ENCODE measurements at regions not wholly inside any gene's neighbourhood (a gene's known extent, or its start where the extent isn't known, plus 50 kb on each side); places are given as distances from the start of the nearest gene placed in this dataset.
"Not testable (repeated sequence)": the region's sequence is repeated elsewhere in the genome, so short reads cannot be mapped to it uniquely, and the experiment has no call there.

- Mint-ChIP-seq H3K27me3 (no peaks in the 10 kb centered on the region), H3K36me3 (no peaks in the 10 kb centered on the region), H3K9me3 (ENCODE audit: low read depth) (no peaks in the 10 kb centered on the region), H3K27ac (no peak overlapping the region), H3K4me3 (no peak overlapping the region), H3K4me1 (no peaks in the 10 kb centered on the region)
- CTCF ChIA-PET = no interaction called here
- no peak for ATAC-seq
- no peak for DNase-seq
Observed at GRCh38 chr4:57360681-57361080, 250.5 kb upstream of the IGFBP7 start.

- ATAC-seq (no peak), DNase-seq (no peak)
- CTCF ChIA-PET = no interaction called here
- H3K9me3 Mint-ChIP-seq (ENCODE audit: low read depth) = no peaks in the 10 kb centered on the region
- H3K27ac Mint-ChIP-seq = no peak overlapping the region
- no peak overlapping the region for H3K4me3 Mint-ChIP-seq
- no peaks in the 10 kb centered on the region for H3K4me1 Mint-ChIP-seq
- no peaks in the 10 kb centered on the region for H3K27me3 Mint-ChIP-seq
- no peaks in the 10 kb centered on the region for H3K36me3 Mint-ChIP-seq
Observed at GRCh38 chr4:57355101-57355665, 245.0 kb upstream of the IGFBP7 start.

- H3K9me3 Mint-ChIP-seq (ENCODE audit: low read depth) = no peaks in the 10 kb centered on the region
- DNase-seq (no peak), ATAC-seq (no peak)
- no peak overlapping the region for H3K27ac Mint-ChIP-seq
- no peaks in the 10 kb centered on the region for H3K36me3 Mint-ChIP-seq
- CTCF ChIA-PET = no interaction called here
- no peaks in the 10 kb centered on the region for H3K27me3 Mint-ChIP-seq
- H3K4me1 Mint-ChIP-seq = no peaks in the 10 kb centered on the region
- no peak overlapping the region for H3K4me3 Mint-ChIP-seq
Observed at GRCh38 chr4:57351731-57352130, 241.5 kb upstream of the IGFBP7 start.

GRCh38 chr4:57344296-57344695 lies 234.1 kb upstream of the IGFBP7 start:
- CTCF ChIA-PET = no interaction called here
- Mint-ChIP-seq H3K36me3 (no peaks in the 10 kb centered on the region), H3K27ac (no peak overlapping the region), H3K4me1 (no peaks in the 10 kb centered on the region), H3K27me3 (no peaks in the 10 kb centered on the region), H3K4me3 (no peak overlapping the region), H3K9me3 (ENCODE audit: low read depth) (no peaks in the 10 kb centered on the region)
- no peak for DNase-seq
- ATAC-seq = no peak

- DNase-seq (no peak), ATAC-seq (no peak)
- CTCF ChIA-PET = no interaction called here
- Mint-ChIP-seq H3K4me1 (no peaks in the 10 kb centered on the region), H3K27me3 (no peaks in the 10 kb centered on the region), H3K9me3 (ENCODE audit: low read depth) (no peaks in the 10 kb centered on the region), H3K4me3 (no peak overlapping the region), H3K27ac (no peak overlapping the region), H3K36me3 (no peaks in the 10 kb centered on the region)
Observed at GRCh38 chr4:57342411-57342810, 232.2 kb upstream of the IGFBP7 start.

- H3K9me3 Mint-ChIP-seq (ENCODE audit: low read depth); H3K27me3 Mint-ChIP-seq; H3K36me3 Mint-ChIP-seq; ATAC-seq; H3K4me3 Mint-ChIP-seq; CTCF ChIA-PET; DNase-seq; H3K4me1 Mint-ChIP-seq; H3K27ac Mint-ChIP-seq: not testable (repeated sequence)
Observed at GRCh38 chr4:57338861-57339260, 228.7 kb upstream of the IGFBP7 start.

GRCh38 chr4:57333684-57334083 lies 223.5 kb upstream of the IGFBP7 start:
- H3K27ac Mint-ChIP-seq = no peak overlapping the region
- no peaks in the 10 kb centered on the region for H3K27me3 Mint-ChIP-seq
- no peaks in the 10 kb centered on the region for H3K36me3 Mint-ChIP-seq
- H3K9me3 Mint-ChIP-seq (ENCODE audit: low read depth) = no peaks in the 10 kb centered on the region
- H3K4me3 Mint-ChIP-seq = no peak overlapping the region
- CTCF ChIA-PET = no interaction called here
- H3K4me1 Mint-ChIP-seq = no peaks in the 10 kb centered on the region
- no peak for DNase-seq
- ATAC-seq = no peak

- no peaks in the 10 kb centered on the region for H3K9me3 Mint-ChIP-seq (ENCODE audit: low read depth)
- DNase-seq (no peak), ATAC-seq (no peak)
- H3K4me3 Mint-ChIP-seq = no peak overlapping the region
- H3K4me1 Mint-ChIP-seq = no peaks in the 10 kb centered on the region
- CTCF ChIA-PET = no interaction called here
- no peaks in the 10 kb centered on the region for H3K36me3 Mint-ChIP-seq
- no peak overlapping the region for H3K27ac Mint-ChIP-seq
- H3K27me3 Mint-ChIP-seq = no peaks in the 10 kb centered on the region
Observed at GRCh38 chr4:57331959-57332358, 221.8 kb upstream of the IGFBP7 start.

- CTCF ChIA-PET = no interaction called here
- Mint-ChIP-seq H3K4me1 (no peaks in the 10 kb centered on the region), H3K9me3 (ENCODE audit: low read depth) (no peaks in the 10 kb centered on the region), H3K27ac (no peak overlapping the region), H3K4me3 (no peak overlapping the region), H3K36me3 (no peaks in the 10 kb centered on the region), H3K27me3 (no peaks in the 10 kb centered on the region)
- no peak for ATAC-seq
- no peak for DNase-seq
Observed at GRCh38 chr4:57329279-57329678, 219.1 kb upstream of the IGFBP7 start.

- Mint-ChIP-seq H3K4me1 (no peaks in the 10 kb centered on the region), H3K4me3 (no peak overlapping the region), H3K36me3 (no peaks in the 10 kb centered on the region), H3K27ac (no peak overlapping the region), H3K27me3 (no peaks in the 10 kb centered on the region), H3K9me3 (ENCODE audit: low read depth) (no peaks in the 10 kb centered on the region)
- no peak for ATAC-seq
- CTCF ChIA-PET = no interaction called here
- no peak for DNase-seq
Observed at GRCh38 chr4:57324673-57325307, 214.6 kb upstream of the IGFBP7 start.

- DNase-seq (no peak), ATAC-seq (no peak)
- Mint-ChIP-seq H3K27me3 (no peaks in the 10 kb centered on the region), H3K27ac (no peak overlapping the region), H3K36me3 (no peaks in the 10 kb centered on the region), H3K4me3 (no peak overlapping the region), H3K4me1 (no peaks in the 10 kb centered on the region), H3K9me3 (ENCODE audit: low read depth) (no peaks in the 10 kb centered on the region)
- CTCF ChIA-PET = no interaction called here
Observed at GRCh38 chr4:57320849-57321248, 210.7 kb upstream of the IGFBP7 start.

- DNase-seq (no peak), ATAC-seq (no peak)
- no peaks in the 10 kb centered on the region for H3K9me3 Mint-ChIP-seq (ENCODE audit: low read depth)
- no peaks in the 10 kb centered on the region for H3K36me3 Mint-ChIP-seq
- H3K27ac Mint-ChIP-seq = no peak overlapping the region
- no peaks in the 10 kb centered on the region for H3K4me1 Mint-ChIP-seq
- CTCF ChIA-PET = no interaction called here
- no peak overlapping the region for H3K4me3 Mint-ChIP-seq
- no peaks in the 10 kb centered on the region for H3K27me3 Mint-ChIP-seq
Observed at GRCh38 chr4:57320217-57320616, 210.0 kb upstream of the IGFBP7 start.

- H3K27ac Mint-ChIP-seq = no peak overlapping the region
- CTCF ChIA-PET = no interaction called here
- no peaks in the 10 kb centered on the region for H3K36me3 Mint-ChIP-seq
- H3K9me3 Mint-ChIP-seq (ENCODE audit: low read depth) = no peaks in the 10 kb centered on the region
- no peaks in the 10 kb centered on the region for H3K4me1 Mint-ChIP-seq
- no peak for DNase-seq
- no peaks in the 10 kb centered on the region for H3K27me3 Mint-ChIP-seq
- ATAC-seq = no peak
- H3K4me3 Mint-ChIP-seq = no peak overlapping the region
Observed at GRCh38 chr4:57318703-57319102, 208.5 kb upstream of the IGFBP7 start.

- Mint-ChIP-seq H3K27me3 (no peaks in the 10 kb centered on the region), H3K27ac (no peak overlapping the region), H3K9me3 (ENCODE audit: low read depth) (no peaks in the 10 kb centered on the region), H3K4me3 (no peak overlapping the region), H3K4me1 (no peaks in the 10 kb centered on the region), H3K36me3 (no peaks in the 10 kb centered on the region)
- ATAC-seq = no peak
- no peak for DNase-seq
- CTCF ChIA-PET = no interaction called here
Observed at GRCh38 chr4:57314636-57315035, 204.5 kb upstream of the IGFBP7 start.

GRCh38 chr4:57312296-57312695 lies 202.1 kb upstream of the IGFBP7 start:
- H3K4me1 Mint-ChIP-seq = no peaks in the 10 kb centered on the region
- no peaks in the 10 kb centered on the region for H3K36me3 Mint-ChIP-seq
- ATAC-seq = no peak
- no peaks in the 10 kb centered on the region for H3K27me3 Mint-ChIP-seq
- no peak overlapping the region for H3K4me3 Mint-ChIP-seq
- H3K27ac Mint-ChIP-seq = no peak overlapping the region
- CTCF ChIA-PET = no interaction called here
- no peaks in the 10 kb centered on the region for H3K9me3 Mint-ChIP-seq (ENCODE audit: low read depth)
- no peak for DNase-seq
